Fibroblast of lung (primary cell): ENCODE measurements at regions not wholly inside any gene's neighbourhood (a gene's known extent, or its start where the extent isn't known, plus 50 kb on each side); places are given as distances from the start of the nearest gene placed in this dataset.

Experiments
- DNase-seq, 2 donors: peaks; one replicate each; pipeline versions ENCODE4 v3.0.0 to v3.0.0-alpha.2; 2010; ENCODE audit warnings: low read depth in 2 of 2
- H2AFZ ChIP-seq: 2 replicates; pipeline ENCODE4 v1.5.1; 2012; ENCODE audit warnings: low read length, control low read depth, inconsistent platforms
- H3K27ac ChIP-seq: 2 replicates; pipeline ENCODE4 v1.5.1; 2011; ENCODE audit warnings: low read length, control low read depth; ENCODE audit not compliant: insufficient read depth
- H3K27me3 ChIP-seq: 2 replicates; pipeline ENCODE4 v1.5.1; 2011; ENCODE audit warnings: mild to moderate bottlenecking, low read length; ENCODE audit not compliant: control insufficient read depth, insufficient read depth
- H3K36me3 ChIP-seq: 2 replicates; pipeline ENCODE4 v1.5.1; 2011; ENCODE audit warnings: low read length; ENCODE audit not compliant: control insufficient read depth, insufficient read depth
- H3K4me1 ChIP-seq: 2 replicates; pipeline ENCODE4 v1.5.1; 2011; ENCODE audit warnings: low read length; ENCODE audit not compliant: control insufficient read depth, insufficient read depth; ENCODE audit errors: extremely low read depth
- H3K4me2 ChIP-seq: 2 replicates; pipeline ENCODE4 v1.5.1; 2011; ENCODE audit warnings: low read length, control low read depth; ENCODE audit not compliant: insufficient read depth; ENCODE audit errors: extremely low read depth
- H3K4me3 ChIP-seq, 4 experiments: fragments of 200-600 bp in 1 of 4; sonication (generic) in 1 of 4; replicated peaks in 1 of 4; 2 replicates each; pipeline ENCODE4 v1.5.1; 2011 to 2016; ENCODE audit warnings: low read length in 4 of 4, low read depth in 3 of 4, mild to moderate bottlenecking in 3 of 4, control low read depth in 2 of 4, inconsistent platforms in 1 of 4, mixed read lengths in 1 of 4; ENCODE audit not compliant: insufficient read depth in 1 of 4; ENCODE audit errors: control extremely low read depth in 1 of 4
- H3K79me2 ChIP-seq: 2 replicates; pipeline ENCODE4 v1.5.1; 2012; ENCODE audit warnings: mild to moderate bottlenecking, low read length, inconsistent platforms; ENCODE audit not compliant: control insufficient read depth, insufficient read depth
- H3K9ac ChIP-seq: 2 replicates; pipeline ENCODE4 v1.5.1; 2011; ENCODE audit warnings: mild to moderate bottlenecking, low read length, control low read depth; ENCODE audit not compliant: insufficient read depth
- H3K9me3 ChIP-seq: 2 replicates; pipeline ENCODE4 v1.5.1; 2012; ENCODE audit warnings: low read depth, low read length; ENCODE audit not compliant: control insufficient read depth, insufficient read depth
- H4K20me1 ChIP-seq: 2 replicates; pipeline ENCODE4 v1.5.1; 2011; ENCODE audit warnings: low read length; ENCODE audit not compliant: control insufficient read depth, insufficient read depth; ENCODE audit errors: extremely low read depth
- EZH2 ChIP-seq: IDR thresholded peaks from 2 replicates; pipeline ENCODE4 v1.5.1; 2012; ENCODE audit warnings: low read length, control low read depth, mild to moderate bottlenecking; ENCODE audit errors: missing control alignments
- TF ChIP-seq, protein P1 (sequence below), 2 donors: IDR thresholded peaks in 1 of 2; conservative IDR thresholded peaks in 1 of 2; 1 replicate in 1 of 2; 2 replicates in 1 of 2; pipeline ENCODE4 v1.5.1; 2011 to 2012; ENCODE audit warnings: low read length in 2 of 2, control low read depth in 1 of 2, inconsistent platforms in 1 of 2, low read depth in 1 of 2, mild to moderate bottlenecking in 1 of 2

DNA sequence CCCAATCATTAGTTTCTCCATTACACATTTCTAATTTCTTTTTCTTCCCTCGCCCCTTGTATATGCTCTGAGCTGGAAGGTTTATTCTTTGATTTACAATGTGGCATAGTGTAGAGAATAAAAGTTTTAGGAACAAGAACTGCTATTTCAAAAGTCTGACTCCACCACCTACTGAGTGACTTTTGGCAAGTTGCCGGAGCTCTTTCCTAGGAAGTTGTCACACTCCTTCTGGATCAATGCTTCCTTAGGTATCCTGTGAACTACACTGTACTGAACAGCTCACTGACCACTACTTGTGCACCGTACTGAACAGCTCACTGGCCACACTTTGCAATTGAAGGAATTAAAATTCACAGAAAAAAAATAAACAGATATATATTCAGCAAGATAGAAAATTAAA is 458.2 kb downstream of the FRK start:
- no peaks in the 10 kb centered on the region for H3K79me2 ChIP-seq
- H3K9ac ChIP-seq: no peak overlapping the region
- no peak for DNase-seq
- no peak overlapping the region for H2AFZ ChIP-seq
- H3K36me3 ChIP-seq: no peaks in the 10 kb centered on the region
- H3K27ac ChIP-seq: no peak overlapping the region
- no peak overlapping the region for H3K4me2 ChIP-seq
- no peaks in the 10 kb centered on the region for H4K20me1 ChIP-seq
- no peak for TF ChIP-seq EZH2
- TF ChIP-seq, protein P1, sequence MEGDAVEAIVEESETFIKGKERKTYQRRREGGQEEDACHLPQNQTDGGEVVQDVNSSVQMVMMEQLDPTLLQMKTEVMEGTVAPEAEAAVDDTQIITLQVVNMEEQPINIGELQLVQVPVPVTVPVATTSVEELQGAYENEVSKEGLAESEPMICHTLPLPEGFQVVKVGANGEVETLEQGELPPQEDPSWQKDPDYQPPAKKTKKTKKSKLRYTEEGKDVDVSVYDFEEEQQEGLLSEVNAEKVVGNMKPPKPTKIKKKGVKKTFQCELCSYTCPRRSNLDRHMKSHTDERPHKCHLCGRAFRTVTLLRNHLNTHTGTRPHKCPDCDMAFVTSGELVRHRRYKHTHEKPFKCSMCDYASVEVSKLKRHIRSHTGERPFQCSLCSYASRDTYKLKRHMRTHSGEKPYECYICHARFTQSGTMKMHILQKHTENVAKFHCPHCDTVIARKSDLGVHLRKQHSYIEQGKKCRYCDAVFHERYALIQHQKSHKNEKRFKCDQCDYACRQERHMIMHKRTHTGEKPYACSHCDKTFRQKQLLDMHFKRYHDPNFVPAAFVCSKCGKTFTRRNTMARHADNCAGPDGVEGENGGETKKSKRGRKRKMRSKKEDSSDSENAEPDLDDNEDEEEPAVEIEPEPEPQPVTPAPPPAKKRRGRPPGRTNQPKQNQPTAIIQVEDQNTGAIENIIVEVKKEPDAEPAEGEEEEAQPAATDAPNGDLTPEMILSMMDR (conservative IDR thresholded peaks at IDR 0.05 in 1 of 2, IDR thresholded peaks at IDR 0.05 in 1 of 2; ENCODE audit: low read depth in 1 of 2, low read length in 2 of 2): no peak
- H3K9me3 ChIP-seq: no peaks in the 10 kb centered on the region
- H3K4me3 ChIP-seq: no peak overlapping the region
- H3K27me3 ChIP-seq: no peaks in the 10 kb centered on the region
- H3K4me1 ChIP-seq: no peaks in the 10 kb centered on the region

DNA sequence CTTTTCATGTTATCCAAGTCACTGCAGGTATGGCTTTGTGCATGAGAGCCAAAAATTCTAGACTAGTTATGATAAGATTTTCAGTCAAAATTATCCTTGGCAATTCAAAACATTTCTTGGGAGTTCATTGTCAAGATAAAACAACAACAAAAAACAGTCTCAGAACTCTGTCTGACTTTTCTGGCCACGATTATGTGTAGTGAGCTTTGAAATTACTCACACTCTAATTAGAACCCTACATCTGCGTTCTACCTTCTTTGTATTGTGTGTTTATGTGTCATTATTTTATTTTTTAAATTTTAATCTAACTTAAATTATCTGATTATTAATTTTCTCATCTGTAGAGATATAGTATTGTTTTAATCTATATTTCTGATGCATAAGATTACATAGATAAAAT is 459.2 kb downstream of the FRK start:
- Histone ChIP-seq H3K9me3 (no peaks in the 10 kb centered on the region), H3K27me3 (no peaks in the 10 kb centered on the region), H3K4me3 (no peak overlapping the region), H3K4me2 (no peak overlapping the region), H2AFZ (no peak overlapping the region), H3K4me1 (no peaks in the 10 kb centered on the region), H3K9ac (no peak overlapping the region), H3K27ac (no peak overlapping the region), H4K20me1 (no peaks in the 10 kb centered on the region), H3K79me2 (no peaks in the 10 kb centered on the region), H3K36me3 (no peaks in the 10 kb centered on the region)
- TF ChIP-seq, protein P1 (conservative IDR thresholded peaks at IDR 0.05 in 1 of 2, IDR thresholded peaks at IDR 0.05 in 1 of 2; ENCODE audit: low read depth in 1 of 2, low read length in 2 of 2): no peak
- no peak for TF ChIP-seq EZH2
- no peak for DNase-seq

DNA sequence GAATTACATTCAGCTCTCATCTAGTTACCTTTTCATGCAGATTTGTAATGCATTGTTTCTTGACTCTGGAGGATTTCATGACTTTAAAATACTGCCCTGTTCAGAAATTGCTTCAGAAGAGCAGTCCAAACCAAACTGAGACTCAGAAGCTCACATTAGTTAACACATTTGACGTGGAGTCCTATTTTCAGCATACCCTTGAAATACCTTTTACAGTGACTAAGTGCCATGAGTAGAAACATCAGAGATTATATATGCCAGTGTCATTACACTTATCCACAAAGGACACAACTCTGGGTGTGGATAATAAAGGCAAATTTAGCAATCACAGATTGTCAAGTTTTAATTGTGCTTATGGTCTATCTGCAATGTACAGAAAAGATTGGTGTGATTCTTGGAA is 459.6 kb downstream of the FRK start:
- H3K27me3 ChIP-seq: no peaks in the 10 kb centered on the region
- H2AFZ ChIP-seq: no peak overlapping the region
- no peaks in the 10 kb centered on the region for H3K36me3 ChIP-seq
- no peak for TF ChIP-seq EZH2
- TF ChIP-seq, protein P1 (conservative IDR thresholded peaks at IDR 0.05 in 1 of 2, IDR thresholded peaks at IDR 0.05 in 1 of 2; ENCODE audit: low read depth in 1 of 2, low read length in 2 of 2): no peak
- no peaks in the 10 kb centered on the region for H3K9me3 ChIP-seq
- H3K9ac ChIP-seq: no peak overlapping the region
- H4K20me1 ChIP-seq: no peaks in the 10 kb centered on the region
- no peak overlapping the region for H3K4me3 ChIP-seq
- DNase-seq: no peak
- no peaks in the 10 kb centered on the region for H3K4me1 ChIP-seq
- no peak overlapping the region for H3K27ac ChIP-seq
- no peaks in the 10 kb centered on the region for H3K79me2 ChIP-seq
- H3K4me2 ChIP-seq: no peak overlapping the region
